HG03432 (cell line): ENCODE measurements at regions not wholly inside any gene's neighbourhood (a gene's known extent, or its start where the extent isn't known, plus 50 kb on each side); places are given as distances from the start of the nearest gene placed in this dataset.
A peak's percentile ranks its signal among the peaks of the same experiment; 100 is the strongest.

Source experiments
- ATAC-seq: cut with Tn5 transposase; IDR thresholded peaks from one replicate; pipeline ENCODE4 v1.9.1; 2021; ENCODE audit warnings: mild to moderate bottlenecking, moderate library complexity; ENCODE audit not compliant: unreplicated experiment

GRCh38 chr4:136699905-136700304 is 832.4 kb downstream of the PCDH18 start:
- no peak for ATAC-seq

- ATAC-seq, result no peak
Observed at GRCh38 chr4:136691607-136692006, 840.7 kb downstream of the PCDH18 start.

GRCh38 chr4:136690360-136690759 is 841.9 kb downstream of the PCDH18 start:
- no peak for ATAC-seq

- no peak for ATAC-seq
Observed at GRCh38 chr4:136687596-136687995, 844.7 kb downstream of the PCDH18 start.

GRCh38 chr4:136687118-136687517 is 845.2 kb downstream of the PCDH18 start:
- no peak for ATAC-seq

GRCh38 chr4:136680761-136681160 is 851.5 kb downstream of the PCDH18 start:
- no peak for ATAC-seq

GRCh38 chr4:136680271-136680670 is 852.0 kb downstream of the PCDH18 start:
- no peak for ATAC-seq

- no peak for ATAC-seq
Observed at GRCh38 chr4:136670265-136670664, 862.0 kb downstream of the PCDH18 start.

GRCh38 chr4:136664988-136665387 is 867.3 kb downstream of the PCDH18 start:
- ATAC-seq, result no peak

- no peak for ATAC-seq
Observed at GRCh38 chr4:136662539-136662938, 869.8 kb downstream of the PCDH18 start.

- no peak for ATAC-seq
Observed at GRCh38 chr4:136653640-136654406, 878.5 kb downstream of the PCDH18 start.

- no peak for ATAC-seq
Observed at GRCh38 chr4:136651932-136652331, 880.4 kb downstream of the PCDH18 start.

GRCh38 chr4:136651278-136651667 is 881.0 kb downstream of the PCDH18 start:
- peak; percentile 71 for ATAC-seq

- ATAC-seq, result peak; percentile 93
Observed at GRCh38 chr4:136650541-136651277, 881.6 kb downstream of the PCDH18 start.

- no peak for ATAC-seq
Observed at GRCh38 chr4:136644279-136644678, 888.0 kb downstream of the PCDH18 start.

GRCh38 chr4:136643416-136643815 is 888.9 kb downstream of the PCDH18 start:
- ATAC-seq, result no peak

GRCh38 chr4:136637071-136637777 is 895.1 kb downstream of the PCDH18 start:
- no peak for ATAC-seq

- ATAC-seq, result no peak
Observed at GRCh38 chr4:136636155-136636554, 896.1 kb downstream of the PCDH18 start.

GRCh38 chr4:136634121-136634520 is 898.2 kb downstream of the PCDH18 start:
- ATAC-seq, result no peak

GRCh38 chr4:136599890-136600289 is 932.4 kb downstream of the PCDH18 start:
- ATAC-seq, result no peak

GRCh38 chr4:136590440-136590839 is 941.9 kb downstream of the PCDH18 start:
- ATAC-seq, result no peak

GRCh38 chr4:136583567-136583966 is 948.7 kb downstream of the PCDH18 start:
- ATAC-seq, result no peak
